Osteoblast (primary cell): ENCODE measurements at regions not wholly inside any gene's neighbourhood (a gene's known extent, or its start where the extent isn't known, plus 50 kb on each side); places are given as distances from the start of the nearest gene placed in this dataset.
A peak's percentile ranks its signal among the peaks of the same experiment; 100 is the strongest.

Experiments used
- DNase-seq: peaks from one replicate; pipeline ENCODE4 v3.0.0; 2011; ENCODE audit warnings: low spot score, mixed read lengths; ENCODE audit not compliant: insufficient read length; ENCODE audit errors: missing footprints
- H2AFZ ChIP-seq: 2 replicates; pipeline ENCODE4 v1.6.0; 2011; ENCODE audit warnings: mild to moderate bottlenecking, low read length
- H3K27ac ChIP-seq: 2 replicates; pipeline ENCODE4 v1.5.1; 2011; ENCODE audit warnings: mild to moderate bottlenecking, low read depth, low read length, moderate library complexity
- H3K27me3 ChIP-seq: 2 replicates; pipeline ENCODE4 v1.6.0; 2012; ENCODE audit warnings: mild to moderate bottlenecking, control low read depth, inconsistent platforms, low read length, moderate library complexity; ENCODE audit not compliant: insufficient read depth
- H3K36me3 ChIP-seq: 2 replicates; pipeline ENCODE4 v1.5.1; 2011; ENCODE audit warnings: mild to moderate bottlenecking, low read length, control low read depth, moderate library complexity; ENCODE audit not compliant: insufficient read depth
- H3K4me1 ChIP-seq: 2 replicates; pipeline ENCODE4 v1.5.1; 2011; ENCODE audit warnings: mild to moderate bottlenecking, low read length, control low read depth, moderate library complexity; ENCODE audit not compliant: insufficient read depth
- H3K4me2 ChIP-seq: 2 replicates; pipeline ENCODE4 v1.6.0; 2011; ENCODE audit warnings: mild to moderate bottlenecking, low read length; ENCODE audit not compliant: insufficient read depth
- H3K4me3 ChIP-seq: fragments of 200-600 bp; sonication (generic); 3 replicates; pipeline ENCODE4 v1.5.1; 2012; ENCODE audit warnings: mild to moderate bottlenecking, low read length, inconsistent platforms; ENCODE audit not compliant: insufficient read depth
- H3K79me2 ChIP-seq: 2 replicates; pipeline ENCODE4 v1.6.0; 2012; ENCODE audit warnings: mild to moderate bottlenecking, low read length, control low read depth, inconsistent platforms; ENCODE audit not compliant: insufficient read depth
- H3K9me3 ChIP-seq: 2 replicates; pipeline ENCODE4 v1.5.1; 2011; ENCODE audit warnings: low read depth, low read length, control low read depth
- H4K20me1 ChIP-seq: 2 replicates; pipeline ENCODE4 v1.6.0; 2012; ENCODE audit warnings: mild to moderate bottlenecking, low read length, control low read depth; ENCODE audit not compliant: insufficient read depth
- CTCF ChIP-seq: IDR thresholded peaks from 2 replicates; pipeline ENCODE4 v1.5.1; 2011; ENCODE audit warnings: mild to moderate bottlenecking, low read depth, low read length, moderate library complexity; ENCODE audit errors: extremely low read depth

GRCh38 chr16:85381738-85382592 is 231.2 kb upstream of the GSE1 start:
- Histone ChIP-seq H2AFZ (no peak overlapping the region), H3K79me2 (peaks cover 34% of the 10 kb centered on the region), H4K20me1 (peaks cover 49% of the 10 kb centered on the region), H3K4me1 (peaks cover 25% of the 10 kb centered on the region), H3K27me3 (no peaks in the 10 kb centered on the region), H3K9me3 (no peaks in the 10 kb centered on the region), H3K4me3 (no peak overlapping the region), H3K27ac (peak overlapping the region; percentile 60), H3K36me3 (no peaks in the 10 kb centered on the region), H3K4me2 (no peak overlapping the region)
- no peak for TF ChIP-seq CTCF
- DNase-seq, result peak; percentile 90

GRCh38 chr16:85382717-85383118 is 230.4 kb upstream of the GSE1 start:
- peaks cover 43% of the 10 kb centered on the region for H4K20me1 ChIP-seq
- H3K36me3 ChIP-seq, result no peaks in the 10 kb centered on the region
- no peak overlapping the region for H3K4me2 ChIP-seq
- no peak overlapping the region for H3K4me3 ChIP-seq
- no peak for DNase-seq
- no peak for TF ChIP-seq CTCF
- peaks cover 32% of the 10 kb centered on the region for H3K79me2 ChIP-seq
- H3K27ac ChIP-seq, result no peak overlapping the region
- H2AFZ ChIP-seq, result no peak overlapping the region
- no peaks in the 10 kb centered on the region for H3K27me3 ChIP-seq
- no peaks in the 10 kb centered on the region for H3K9me3 ChIP-seq
- peaks cover 21% of the 10 kb centered on the region for H3K4me1 ChIP-seq

GRCh38 chr16:85383836-85384832 is 229.0 kb upstream of the GSE1 start:
- H3K27ac ChIP-seq, result no peak overlapping the region
- H3K27me3 ChIP-seq, result no peaks in the 10 kb centered on the region
- no peak overlapping the region for H3K4me2 ChIP-seq
- no peaks in the 10 kb centered on the region for H3K36me3 ChIP-seq
- H4K20me1 ChIP-seq, result peaks cover 39% of the 10 kb centered on the region
- peaks cover 21% of the 10 kb centered on the region for H3K4me1 ChIP-seq
- DNase-seq, result no peak
- H3K9me3 ChIP-seq, result no peaks in the 10 kb centered on the region
- H2AFZ ChIP-seq, result no peak overlapping the region
- H3K79me2 ChIP-seq, result peaks cover 24% of the 10 kb centered on the region
- TF ChIP-seq CTCF, result no peak
- no peak overlapping the region for H3K4me3 ChIP-seq
